Trophoblast cell (in vitro differentiated cells and primary cell): ENCODE measurements at regions not wholly inside any gene's neighbourhood (a gene's known extent, or its start where the extent isn't known, plus 50 kb on each side); places are given as distances from the start of the nearest gene placed in this dataset.

Experiments
- DNase-seq, 2 donors: peaks; one replicate each; pipeline ENCODE4 v3.0.0-alpha.2; 2016
- H2AFZ ChIP-seq: 2 replicates; pipeline ENCODE4 v1.6.1; 2013; ENCODE audit warnings: low read length, moderate library complexity, mild to moderate bottlenecking; ENCODE audit not compliant: insufficient read depth, poor library complexity
- H2AK5ac ChIP-seq: 2 replicates; pipeline ENCODE4 v1.6.1; 2013; ENCODE audit warnings: mild to moderate bottlenecking, low read length
- H2BK120ac ChIP-seq: 2 replicates; pipeline ENCODE4 v1.6.1; 2013; ENCODE audit warnings: low read length, mild to moderate bottlenecking, moderate library complexity; ENCODE audit not compliant: insufficient read depth, poor library complexity
- H2BK12ac ChIP-seq: 2 replicates; pipeline ENCODE4 v1.6.1; 2013; ENCODE audit warnings: mild to moderate bottlenecking, low read length, moderate library complexity
- H2BK5ac ChIP-seq: 2 replicates; pipeline ENCODE4 v1.6.1; 2013; ENCODE audit warnings: low read length, low read depth, moderate library complexity, mild to moderate bottlenecking; ENCODE audit not compliant: poor library complexity
- H3K14ac ChIP-seq: 2 replicates; pipeline ENCODE4 v1.6.1; 2013; ENCODE audit warnings: mild to moderate bottlenecking, low read length
- H3K18ac ChIP-seq: 2 replicates; pipeline ENCODE4 v1.6.1; 2013; ENCODE audit warnings: mild to moderate bottlenecking, low read length
- H3K23ac ChIP-seq: 2 replicates; pipeline ENCODE4 v1.6.1; 2013; ENCODE audit warnings: low read length
- H3K27ac ChIP-seq: 2 replicates; pipeline ENCODE4 v1.5.1; 2013; ENCODE audit warnings: low read depth, mild to moderate bottlenecking, inconsistent platforms, low read length, moderate library complexity
- H3K27me3 ChIP-seq: 2 replicates; pipeline ENCODE4 v1.6.1; 2013; ENCODE audit warnings: inconsistent platforms, mild to moderate bottlenecking, low read length, moderate library complexity; ENCODE audit not compliant: insufficient read depth
- H3K36me3 ChIP-seq, 2 experiments: 1 replicate in 1 of 2; 2 replicates in 1 of 2; pipeline ENCODE4 v1.6.1; 2013; ENCODE audit warnings: low read length in 2 of 2, mild to moderate bottlenecking in 2 of 2, moderate library complexity in 1 of 2; ENCODE audit not compliant: insufficient read depth in 2 of 2, control insufficient read depth in 1 of 2
- H3K4ac ChIP-seq: 2 replicates; pipeline ENCODE4 v1.6.1; 2013; ENCODE audit warnings: low read depth, mild to moderate bottlenecking, low read length, moderate library complexity
- H3K4me1 ChIP-seq, 2 experiments: 1 replicate in 1 of 2; 2 replicates in 1 of 2; pipeline ENCODE4 v1.6.1; 2013; ENCODE audit warnings: low read length in 2 of 2, mild to moderate bottlenecking in 2 of 2, moderate library complexity in 1 of 2; ENCODE audit not compliant: insufficient read depth in 2 of 2, control insufficient read depth in 1 of 2
- H3K4me2 ChIP-seq: 2 replicates; pipeline ENCODE4 v1.6.1; 2013; ENCODE audit warnings: inconsistent platforms, mild to moderate bottlenecking, low read length, moderate library complexity
- H3K4me3 ChIP-seq: 2 replicates; pipeline ENCODE4 v1.5.1; 2013; ENCODE audit warnings: mild to moderate bottlenecking, low read depth, low read length, inconsistent platforms
- H3K79me1 ChIP-seq: one replicate; pipeline ENCODE4 v1.6.1; 2013; ENCODE audit warnings: low read length
- H3K79me2 ChIP-seq: 2 replicates; pipeline ENCODE4 v1.6.1; 2013; ENCODE audit warnings: low read length, mild to moderate bottlenecking; ENCODE audit not compliant: control insufficient read depth, insufficient read depth, poor library complexity
- H3K9ac ChIP-seq: 2 replicates; pipeline ENCODE4 v1.6.1; 2013; ENCODE audit warnings: mild to moderate bottlenecking, low read length
- H3K9me3 ChIP-seq: 2 replicates; pipeline ENCODE4 v1.6.1; 2013; ENCODE audit warnings: low read depth, mild to moderate bottlenecking, control low read depth, inconsistent platforms, low read length; ENCODE audit not compliant: insufficient read depth
- H4K12ac ChIP-seq: 2 replicates; pipeline ENCODE4 v1.6.1; 2013; ENCODE audit warnings: low read depth, mild to moderate bottlenecking, low read length, moderate library complexity
- H4K8ac ChIP-seq: 2 replicates; pipeline ENCODE4 v1.6.1; 2013; ENCODE audit warnings: low read depth, mild to moderate bottlenecking, low read length, moderate library complexity
- H4K91ac ChIP-seq: one replicate; pipeline ENCODE4 v1.6.1; 2013; ENCODE audit warnings: low read depth, mild to moderate bottlenecking, low read length, moderate library complexity
- WGBS: extraction: QIAGEN DNeasy Blood & Tissue Kit; methylation state at CpG from one replicate; pipeline ENCODE4 v1.1.7; 2013; ENCODE audit warnings: missing lambda C conversion rate; ENCODE audit not compliant: insufficient read length, insufficient coverage; ENCODE audit errors: extremely low coverage; 5-methylcytosine and 5-hydroxymethylcytosine counted together

DNA sequence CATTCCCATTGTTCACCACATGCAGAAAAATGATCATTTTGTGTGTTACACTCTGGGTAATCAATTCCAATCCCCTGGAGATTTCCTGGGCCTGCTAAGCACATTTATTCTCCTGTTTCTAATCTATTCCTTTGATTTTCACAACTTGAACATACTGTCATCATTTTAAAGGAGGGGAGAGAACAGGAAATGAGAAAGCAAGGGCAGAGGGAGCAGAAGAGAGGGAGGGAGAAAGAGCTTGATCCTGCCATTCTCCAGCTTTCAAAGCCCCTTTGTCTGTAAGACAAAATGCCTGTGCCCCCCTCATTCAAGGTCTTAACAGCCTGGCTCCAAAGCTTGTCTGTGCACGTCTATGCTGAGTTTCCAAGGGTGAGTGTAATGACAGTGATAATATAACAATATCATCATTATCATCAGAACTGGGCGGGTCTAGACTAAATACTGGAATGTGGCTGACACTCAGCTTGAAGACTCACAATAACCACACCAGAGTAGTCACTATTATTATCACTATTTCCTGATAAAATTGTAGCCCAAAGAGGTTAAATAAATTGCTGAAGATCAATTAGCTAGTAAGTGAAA is 164.4 kb upstream of the KLHL29 start:
- H3K27me3 ChIP-seq, result no peaks in the 10 kb centered on the region
- H3K9me3 ChIP-seq, result no peaks in the 10 kb centered on the region
- H4K8ac ChIP-seq, result no peak overlapping the region
- H2BK120ac ChIP-seq, result no peak overlapping the region
- H2AFZ ChIP-seq, result no peak overlapping the region
- no peak overlapping the region for H3K4ac ChIP-seq
- WGBS, result no CpG with 5 or more reads among the region's 2 CpGs
- H4K12ac ChIP-seq, result no peak overlapping the region
- no peak overlapping the region for H3K18ac ChIP-seq
- peak in 1 of 2 donors; percentile 9 for DNase-seq
- H3K36me3 ChIP-seq, result no peaks in the 10 kb centered on the region
- H3K14ac ChIP-seq, result no peak overlapping the region
- no peak overlapping the region for H3K27ac ChIP-seq
- H3K4me2 ChIP-seq, result no peak overlapping the region
- no peak overlapping the region for H2AK5ac ChIP-seq
- no peak overlapping the region for H4K91ac ChIP-seq
- H3K23ac ChIP-seq, result no peak overlapping the region
- H2BK5ac ChIP-seq, result no peak overlapping the region
- H3K9ac ChIP-seq, result no peak overlapping the region
- no peak overlapping the region for H3K4me3 ChIP-seq
- no peaks in the 10 kb centered on the region for H3K79me1 ChIP-seq
- no peaks in the 10 kb centered on the region for H3K79me2 ChIP-seq
- H3K4me1 ChIP-seq, result no peaks in the 10 kb centered on the region
- no peak overlapping the region for H2BK12ac ChIP-seq

- Histone ChIP-seq H2BK120ac (no peak overlapping the region), H4K91ac (no peak overlapping the region), H3K4ac (no peak overlapping the region), H3K36me3 (no peaks in the 10 kb centered on the region), H3K18ac (no peak overlapping the region), H3K23ac (no peak overlapping the region), H2AFZ (no peak overlapping the region), H4K12ac (no peak overlapping the region), H3K14ac (no peak overlapping the region), H3K79me1 (no peaks in the 10 kb centered on the region), H2AK5ac (no peak overlapping the region), H3K4me3 (no peak overlapping the region), H3K9me3 (no peaks in the 10 kb centered on the region), H3K4me1 (no peaks in the 10 kb centered on the region), H3K9ac (no peak overlapping the region), H3K27ac (no peak overlapping the region), H3K4me2 (no peak overlapping the region), H2BK5ac (no peak overlapping the region), H3K79me2 (no peaks in the 10 kb centered on the region), H2BK12ac (no peak overlapping the region), H3K27me3 (no peaks in the 10 kb centered on the region), H4K8ac (no peak overlapping the region)
- peak; percentile 30 to 93 for DNase-seq
- WGBS, result no CpG with 5 or more reads among the region's 5 CpGs
Measured at GRCh38 chr2:23221236-23221635, 163.7 kb upstream of the KLHL29 start.

DNA sequence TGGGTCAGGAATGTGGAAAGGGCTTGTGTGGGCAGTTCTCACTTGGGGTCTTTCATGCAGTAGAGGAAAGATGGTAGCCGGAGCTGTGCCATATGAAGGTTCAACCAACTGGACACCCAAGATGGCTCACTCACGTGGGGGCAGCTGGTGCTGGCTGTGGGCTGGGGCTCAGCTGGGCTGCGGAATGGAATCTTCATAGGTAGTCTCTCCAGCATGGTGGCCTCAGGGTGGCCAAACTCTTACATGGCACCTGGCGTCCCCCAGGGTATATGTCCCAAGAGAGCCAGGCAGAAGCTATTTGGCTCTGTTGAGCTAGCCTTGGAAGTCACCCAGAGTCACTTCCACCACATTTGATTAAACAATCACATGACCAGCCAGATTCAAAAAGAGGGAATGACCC is 163.1 kb upstream of the KLHL29 start:
- Histone ChIP-seq H3K4me3 (no peak overlapping the region), H2AK5ac (no peak overlapping the region), H3K4me1 (no peaks in the 10 kb centered on the region), H3K27ac (no peak overlapping the region), H3K23ac (no peak overlapping the region), H3K27me3 (no peaks in the 10 kb centered on the region), H3K14ac (no peak overlapping the region), H4K12ac (no peak overlapping the region), H3K36me3 (no peaks in the 10 kb centered on the region), H4K8ac (no peak overlapping the region), H3K18ac (no peak overlapping the region), H2BK120ac (no peak overlapping the region), H2BK5ac (no peak overlapping the region), H3K9ac (no peak overlapping the region), H3K4me2 (no peak overlapping the region), H2AFZ (no peak overlapping the region), H3K9me3 (no peaks in the 10 kb centered on the region), H4K91ac (no peak overlapping the region), H3K4ac (no peak overlapping the region), H3K79me1 (no peaks in the 10 kb centered on the region), H2BK12ac (no peak overlapping the region), H3K79me2 (no peaks in the 10 kb centered on the region)
- DNase-seq, result peak; percentile 59 to 60
- no CpG with 5 or more reads among the region's 4 CpGs for WGBS

DNA sequence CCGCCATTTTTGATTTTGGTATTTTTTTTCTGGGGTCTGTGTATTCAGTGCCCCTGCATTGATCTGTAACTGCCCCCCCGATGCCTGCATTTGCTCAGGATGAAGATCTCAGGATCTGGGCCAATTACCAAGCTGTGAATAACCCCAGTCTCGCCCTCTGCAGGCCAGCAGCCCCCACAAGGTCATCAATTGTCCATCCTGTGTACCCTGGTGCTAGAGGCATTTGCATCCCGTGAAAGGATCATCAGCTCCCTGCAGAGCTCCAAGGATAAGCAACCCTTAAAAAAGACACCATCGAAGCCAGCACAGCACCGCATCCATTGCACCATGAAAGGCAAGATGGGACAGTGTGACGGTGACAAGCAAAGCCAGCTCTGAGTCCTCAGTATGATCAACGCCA is 154.1 kb upstream of the KLHL29 start:
- Histone ChIP-seq H3K27me3 (no peaks in the 10 kb centered on the region), H4K12ac (no peak overlapping the region), H2BK120ac (no peak overlapping the region), H3K4me2 (no peak overlapping the region), H3K4me1 (no peaks in the 10 kb centered on the region), H3K18ac (no peak overlapping the region), H2AFZ (no peak overlapping the region), H3K27ac (no peak overlapping the region), H2BK12ac (no peak overlapping the region), H3K4me3 (no peak overlapping the region), H4K91ac (no peak overlapping the region), H3K14ac (no peak overlapping the region), H2AK5ac (no peak overlapping the region), H3K36me3 (no peaks in the 10 kb centered on the region), H2BK5ac (no peak overlapping the region), H3K79me1 (no peaks in the 10 kb centered on the region), H3K23ac (no peak overlapping the region), H3K9ac (no peak overlapping the region), H3K4ac (no peak overlapping the region), H4K8ac (no peak overlapping the region), H3K9me3 (no peaks in the 10 kb centered on the region), H3K79me2 (no peaks in the 10 kb centered on the region)
- DNase-seq, result no peak
- no CpG with 5 or more reads among the region's 8 CpGs for WGBS
